ENCODE measurements at regions not wholly inside any gene's neighbourhood (a gene's known extent, or its start where the extent isn't known, plus 50 kb on each side); places are given as distances from the start of the nearest gene placed in this dataset.
A peak's percentile ranks its signal among the peaks of the same experiment; 100 is the strongest.

GRCh38 chr6:142653710-142654420 lies 291.1 kb downstream of the HIVEP2 start:
- H3K27me3 ChIP-seq (ENCODE audit: insufficient read depth, low read depth) = no peaks in the 10 kb centered on the region
- no peaks in the 10 kb centered on the region; the same call in 1 of the 2 replicates for H3K9me3 ChIP-seq (ENCODE audit: insufficient read depth, low read depth)
- no peak overlapping the region for H2AFZ ChIP-seq
- H3K79me2 ChIP-seq (ENCODE audit: low read depth) = no peaks in the 10 kb centered on the region
- H4K20me1 ChIP-seq (ENCODE audit: insufficient read depth) = no peaks in the 10 kb centered on the region
- ChIA-PET CTCF (no interaction called here), POLR2A (ENCODE audit: unreplicated experiment) (no interaction called here)
- no peaks in the 10 kb centered on the region for H3F3A ChIP-seq (ENCODE audit: insufficient read depth, low read depth)
- intact Hi-C loops (cut with micrococcal nuclease; ENCODE audit: unreplicated experiment) = no loop called here
- TF ChIP-seq CTCF (conservative IDR thresholded peaks at IDR 0.05) = no peak
- no peak for TF ChIP-seq EZH2 (IDR thresholded peaks at IDR 0.05; ENCODE audit: low read depth)
- DNase-seq = no peak
- H3K4me3 ChIP-seq = no peak overlapping the region
- no peak overlapping the region for H3K27ac ChIP-seq
- H3K9me2 ChIP-seq (ENCODE audit: insufficient read depth) = no peaks in the 10 kb centered on the region
- H3K36me3 ChIP-seq (ENCODE audit: low read depth) = no peaks in the 10 kb centered on the region
- no peak overlapping the region for H3K4me2 ChIP-seq
- no TSS peak for BruUV-seq (replicated peaks)
- H3K4me1 ChIP-seq (replicated peaks; ENCODE audit: insufficient read depth) = no peaks in the 10 kb centered on the region

GRCh38 chr6:142659661-142660060 lies 285.3 kb downstream of the HIVEP2 start:
- TF ChIP-seq EZH2 (IDR thresholded peaks at IDR 0.05; ENCODE audit: low read depth) = no peak
- intact Hi-C loops (cut with micrococcal nuclease; ENCODE audit: unreplicated experiment) = no loop called here
- no peaks in the 10 kb centered on the region; the same call in 1 of the 2 replicates for H3K9me3 ChIP-seq (ENCODE audit: insufficient read depth, low read depth)
- H3K4me1 ChIP-seq (replicated peaks; ENCODE audit: insufficient read depth) = 0 out of 2 replicates have a peak, but pooled peaks cover 5% of the 10 kb centered on the region
- peak in 1 of 2 experiments; percentile 59 for DNase-seq
- BruUV-seq (replicated peaks) = no TSS peak
- H3K36me3 ChIP-seq (ENCODE audit: low read depth) = no peaks in the 10 kb centered on the region
- ChIA-PET POLR2A (ENCODE audit: unreplicated experiment) (no interaction called here), CTCF (interaction anchor here (0.6 kb wide), 1 partner anchor 55 kb away, joined by 3 read pairs; no protein-coding TSS in a partner anchor)
- H3K9me2 ChIP-seq (ENCODE audit: insufficient read depth) = no peaks in the 10 kb centered on the region
- no peak overlapping the region for H3K4me3 ChIP-seq
- no peak overlapping the region for H3K27ac ChIP-seq
- no peaks in the 10 kb centered on the region for H3K27me3 ChIP-seq (ENCODE audit: insufficient read depth, low read depth)
- no peaks in the 10 kb centered on the region for H3F3A ChIP-seq (ENCODE audit: insufficient read depth, low read depth)
- H2AFZ ChIP-seq = no peak overlapping the region
- H3K79me2 ChIP-seq (ENCODE audit: low read depth) = no peaks in the 10 kb centered on the region
- H3K4me2 ChIP-seq = no peak overlapping the region
- no peaks in the 10 kb centered on the region for H4K20me1 ChIP-seq (ENCODE audit: insufficient read depth)

GRCh38 chr6:142665393-142665792 lies 279.6 kb downstream of the HIVEP2 start:
- intact Hi-C loops (cut with micrococcal nuclease; ENCODE audit: unreplicated experiment) = no loop called here
- Histone ChIP-seq H3K9me3 (ENCODE audit: insufficient read depth, low read depth) (no peaks in the 10 kb centered on the region), H3K4me1 (replicated peaks; ENCODE audit: insufficient read depth) (no peaks in the 10 kb centered on the region), H3K4me3 (no peak overlapping the region), H2AFZ (no peak overlapping the region), H3K9me2 (ENCODE audit: insufficient read depth) (no peaks in the 10 kb centered on the region), H3K36me3 (ENCODE audit: low read depth) (no peaks in the 10 kb centered on the region), H3K79me2 (ENCODE audit: low read depth) (no peaks in the 10 kb centered on the region), H3F3A (ENCODE audit: insufficient read depth, low read depth) (no peaks in the 10 kb centered on the region), H4K20me1 (ENCODE audit: insufficient read depth) (no peaks in the 10 kb centered on the region), H3K4me2 (no peak overlapping the region), H3K27ac (no peak overlapping the region), H3K27me3 (ENCODE audit: insufficient read depth, low read depth) (no peaks in the 10 kb centered on the region)
- BruUV-seq (replicated peaks) = no TSS peak
- TF ChIP-seq EZH2 (IDR thresholded peaks at IDR 0.05; ENCODE audit: low read depth) = no peak
- ChIA-PET POLR2A (ENCODE audit: unreplicated experiment) (no interaction called here), CTCF (no interaction called here)
- no peak for DNase-seq

- no peaks in the 10 kb centered on the region for H4K20me1 ChIP-seq (ENCODE audit: insufficient read depth)
- no peaks in the 10 kb centered on the region for H3K9me2 ChIP-seq (ENCODE audit: insufficient read depth)
- H3K27me3 ChIP-seq (ENCODE audit: insufficient read depth, low read depth) = no peaks in the 10 kb centered on the region
- BruUV-seq (replicated peaks) = no TSS peak
- no peak for DNase-seq
- intact Hi-C loops (cut with micrococcal nuclease; ENCODE audit: unreplicated experiment) = no loop called here
- H3K4me3 ChIP-seq = no peak overlapping the region
- ChIA-PET CTCF (no interaction called here), POLR2A (ENCODE audit: unreplicated experiment) (interaction anchor here (0.6 kb wide), 1 partner anchor 25 kb away, joined by 8 read pairs; no protein-coding TSS in a partner anchor)
- no peaks in the 10 kb centered on the region for H3K79me2 ChIP-seq (ENCODE audit: low read depth)
- H3K9me3 ChIP-seq (ENCODE audit: insufficient read depth, low read depth) = no peaks in the 10 kb centered on the region
- no peaks in the 10 kb centered on the region for H3K36me3 ChIP-seq (ENCODE audit: low read depth)
- no peaks in the 10 kb centered on the region for H3F3A ChIP-seq (ENCODE audit: insufficient read depth, low read depth)
- H3K4me1 ChIP-seq (replicated peaks; ENCODE audit: insufficient read depth) = no peaks in the 10 kb centered on the region
- no peak overlapping the region for H2AFZ ChIP-seq
- no peak for TF ChIP-seq CTCF (conservative IDR thresholded peaks at IDR 0.05)
- TF ChIP-seq EZH2 (IDR thresholded peaks at IDR 0.05; ENCODE audit: low read depth) = no peak
- no peak overlapping the region for H3K4me2 ChIP-seq
- no peak overlapping the region for H3K27ac ChIP-seq
Observed at GRCh38 chr6:142666599-142667185, 278.3 kb downstream of the HIVEP2 start.

All from PC-9 (cell line).